ENCODE measurements at regions not wholly inside any gene's neighbourhood (a gene's known extent, or its start where the extent isn't known, plus 50 kb on each side); places are given as distances from the start of the nearest gene placed in this dataset.

DNA sequence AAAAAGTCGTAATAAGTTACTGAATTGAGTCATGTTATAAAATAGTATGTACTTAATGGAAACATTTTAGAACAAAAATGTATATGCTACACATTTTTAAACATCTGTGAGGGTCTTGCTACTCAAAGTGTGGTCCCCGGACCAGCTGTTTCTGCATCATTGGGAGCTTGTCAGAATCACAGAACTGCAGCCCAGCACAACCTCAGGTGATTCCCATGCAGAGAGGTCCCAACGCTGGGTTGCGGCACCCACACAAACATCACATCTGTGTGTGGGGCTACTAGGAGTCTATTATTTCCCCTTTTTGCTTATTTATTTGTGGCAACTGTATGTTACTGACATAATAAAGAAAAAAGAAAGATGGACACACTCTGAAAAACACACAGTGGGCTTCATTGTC, 146.6 kb downstream of the BMS1 start:
- H2AK9ac ChIP-seq (replicated peaks; ENCODE audit: low read depth, low read length, poor library complexity), result no peak overlapping the region
- H3K9me3 ChIP-seq (ENCODE audit: control insufficient read depth, insufficient read depth, low read length), result no peaks in the 10 kb centered on the region
- no peak overlapping the region for H3K4me3 ChIP-seq (ENCODE audit: insufficient read depth, low read depth, low read length)
- POLR2A ChIA-PET (ENCODE audit: unreplicated experiment), result no interaction called here
- H3K27me3 ChIP-seq (ENCODE audit: control insufficient read depth, insufficient read depth, low read length), result peaks cover 22% of the 10 kb centered on the region
- no peak overlapping the region for H3K4me2 ChIP-seq (ENCODE audit: low read depth, low read length)
- no peak overlapping the region for H3K9ac ChIP-seq (ENCODE audit: low read depth, low read length)
- no peak overlapping the region for H3K56ac ChIP-seq (ENCODE audit: extremely low read depth, insufficient read depth, low read length)
- no peak overlapping the region for H2BK15ac ChIP-seq (ENCODE audit: low read depth, low read length)
- no peak overlapping the region for H3K18ac ChIP-seq (ENCODE audit: low read depth, low read length)
- H3K36me3 ChIP-seq (ENCODE audit: control insufficient read depth, insufficient read depth, low read length), result no peaks in the 10 kb centered on the region
- DNase-seq (no peak), ATAC-seq (ENCODE audit: low read depth) (no peak)
- no peak overlapping the region for H4K91ac ChIP-seq (ENCODE audit: insufficient read depth, low read depth, low read length)
- H4K8ac ChIP-seq (ENCODE audit: low read depth in 2 of 2, low read length in 2 of 2), result no peak overlapping the region
- intact Hi-C loops (cut with micrococcal nuclease) (no loop called here), dilution Hi-C loops (cut with HindIII; ENCODE audit: low sequenced_read_pairs, unreplicated experiment) (no loop called here), in situ Hi-C loops (cut with MboI; ENCODE audit: low sequenced_read_pairs) (no loop called here)
- H3K27ac ChIP-seq (ENCODE audit: insufficient read depth, low read length), result no peak overlapping the region
- H3K4me1 ChIP-seq (ENCODE audit: control insufficient read depth, insufficient read depth, low read length), result no peaks in the 10 kb centered on the region
- H2AFZ ChIP-seq (replicated peaks; ENCODE audit: low read length, poor library complexity), result no peak overlapping the region
- TF ChIP-seq MAZ (IDR thresholded peaks at IDR 0.05; ENCODE audit: borderline replicate concordance, low read depth, low read length), result no peak
- no peak for TF ChIP-seq RFX5 (IDR thresholded peaks at IDR 0.05; ENCODE audit: low read depth, low read length)
- TF ChIP-seq CEBPB (IDR thresholded peaks at IDR 0.05; ENCODE audit: low read depth, low read length), result no peak
- no peak for TF ChIP-seq NFE2L2 (IDR thresholded peaks at IDR 0.05; ENCODE audit: low read depth, low read length)
- TF ChIP-seq, protein P1, sequence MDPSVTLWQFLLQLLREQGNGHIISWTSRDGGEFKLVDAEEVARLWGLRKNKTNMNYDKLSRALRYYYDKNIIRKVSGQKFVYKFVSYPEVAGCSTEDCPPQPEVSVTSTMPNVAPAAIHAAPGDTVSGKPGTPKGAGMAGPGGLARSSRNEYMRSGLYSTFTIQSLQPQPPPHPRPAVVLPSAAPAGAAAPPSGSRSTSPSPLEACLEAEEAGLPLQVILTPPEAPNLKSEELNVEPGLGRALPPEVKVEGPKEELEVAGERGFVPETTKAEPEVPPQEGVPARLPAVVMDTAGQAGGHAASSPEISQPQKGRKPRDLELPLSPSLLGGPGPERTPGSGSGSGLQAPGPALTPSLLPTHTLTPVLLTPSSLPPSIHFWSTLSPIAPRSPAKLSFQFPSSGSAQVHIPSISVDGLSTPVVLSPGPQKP (IDR thresholded peaks at IDR 0.05; ENCODE audit: borderline replicate concordance, low read depth, low read length), result no peak
- TF ChIP-seq BHLHE40 (IDR thresholded peaks at IDR 0.05; ENCODE audit: low read depth, low read length), result no peak
- TF ChIP-seq CHD1 (IDR thresholded peaks at IDR 0.05; ENCODE audit: low read depth, low read length), result no peak
- no peak for TF ChIP-seq MAFK (IDR thresholded peaks at IDR 0.05; ENCODE audit: low read depth, low read length)
- no peak for TF ChIP-seq RCOR1 (IDR thresholded peaks at IDR 0.05; ENCODE audit: insufficient replicate concordance, low read length)
- no peak for TF ChIP-seq FOS (IDR thresholded peaks at IDR 0.05; ENCODE audit: low read depth, low read length)
- TF ChIP-seq RAD21 (IDR thresholded peaks at IDR 0.05; ENCODE audit: low read length), result no peak
- TF ChIP-seq, protein P2, sequence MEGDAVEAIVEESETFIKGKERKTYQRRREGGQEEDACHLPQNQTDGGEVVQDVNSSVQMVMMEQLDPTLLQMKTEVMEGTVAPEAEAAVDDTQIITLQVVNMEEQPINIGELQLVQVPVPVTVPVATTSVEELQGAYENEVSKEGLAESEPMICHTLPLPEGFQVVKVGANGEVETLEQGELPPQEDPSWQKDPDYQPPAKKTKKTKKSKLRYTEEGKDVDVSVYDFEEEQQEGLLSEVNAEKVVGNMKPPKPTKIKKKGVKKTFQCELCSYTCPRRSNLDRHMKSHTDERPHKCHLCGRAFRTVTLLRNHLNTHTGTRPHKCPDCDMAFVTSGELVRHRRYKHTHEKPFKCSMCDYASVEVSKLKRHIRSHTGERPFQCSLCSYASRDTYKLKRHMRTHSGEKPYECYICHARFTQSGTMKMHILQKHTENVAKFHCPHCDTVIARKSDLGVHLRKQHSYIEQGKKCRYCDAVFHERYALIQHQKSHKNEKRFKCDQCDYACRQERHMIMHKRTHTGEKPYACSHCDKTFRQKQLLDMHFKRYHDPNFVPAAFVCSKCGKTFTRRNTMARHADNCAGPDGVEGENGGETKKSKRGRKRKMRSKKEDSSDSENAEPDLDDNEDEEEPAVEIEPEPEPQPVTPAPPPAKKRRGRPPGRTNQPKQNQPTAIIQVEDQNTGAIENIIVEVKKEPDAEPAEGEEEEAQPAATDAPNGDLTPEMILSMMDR (conservative IDR thresholded peaks at IDR 0.05; ENCODE audit: low read depth, low read length), result no peak
- TF ChIP-seq POLR2A (IDR thresholded peaks at IDR 0.05; ENCODE audit: low read depth, low read length), result no peak
- no peak for TF ChIP-seq SMC3 (IDR thresholded peaks at IDR 0.05; ENCODE audit: low read depth, low read length)
- TF ChIP-seq, protein P3, sequence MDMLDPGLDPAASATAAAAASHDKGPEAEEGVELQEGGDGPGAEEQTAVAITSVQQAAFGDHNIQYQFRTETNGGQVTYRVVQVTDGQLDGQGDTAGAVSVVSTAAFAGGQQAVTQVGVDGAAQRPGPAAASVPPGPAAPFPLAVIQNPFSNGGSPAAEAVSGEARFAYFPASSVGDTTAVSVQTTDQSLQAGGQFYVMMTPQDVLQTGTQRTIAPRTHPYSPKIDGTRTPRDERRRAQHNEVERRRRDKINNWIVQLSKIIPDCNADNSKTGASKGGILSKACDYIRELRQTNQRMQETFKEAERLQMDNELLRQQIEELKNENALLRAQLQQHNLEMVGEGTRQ (IDR thresholded peaks at IDR 0.05; ENCODE audit: low read depth, low read length), result no peak
- no peak for TF ChIP-seq MXI1 (IDR thresholded peaks at IDR 0.05; ENCODE audit: borderline replicate concordance, low read depth, low read length)
- no TSS peak for BruUV-seq (replicated peaks)
- H2AK5ac ChIP-seq (ENCODE audit: low read depth, low read length), result no peak overlapping the region
- H2BK20ac ChIP-seq (ENCODE audit: low read depth, low read length), result no peak overlapping the region
- H3K9me1 ChIP-seq (ENCODE audit: insufficient read depth, low read length), result no peaks in the 10 kb centered on the region
- no peak overlapping the region for H3K4ac ChIP-seq (ENCODE audit: low read depth, low read length)
- CTCF ChIA-PET, result no interaction called here
- H3K14ac ChIP-seq (replicated peaks; ENCODE audit: low read depth, low read length), result no peak overlapping the region
- H2BK5ac ChIP-seq (ENCODE audit: low read depth, low read length, poor library complexity, severe bottlenecking), result no peak overlapping the region
- H3K79me1 ChIP-seq (ENCODE audit: low read depth in 1 of 2, low read length in 2 of 2), result no peaks in the 10 kb centered on the region
- no CpG with 5 or more reads among the region's 4 CpGs for WGBS, 2 experiments (ENCODE audit: extremely low coverage in 2 of 2, insufficient read length in 1 of 2)
- H4K5ac ChIP-seq (ENCODE audit: low read depth, low read length), result no peak overlapping the region
- H2BK120ac ChIP-seq (ENCODE audit: low read depth, low read length), result no peak overlapping the region
- H4K20me1 ChIP-seq (ENCODE audit: insufficient read depth, low read length), result no peaks in the 10 kb centered on the region
- no peak overlapping the region for H3K23ac ChIP-seq (ENCODE audit: low read depth, low read length)

Data from IMR-90 (cell line).